HCT116 (cell line): ENCODE measurements at regions not wholly inside any gene's neighbourhood (a gene's known extent, or its start where the extent isn't known, plus 50 kb on each side); places are given as distances from the start of the nearest gene placed in this dataset.

Source experiments
- ATAC-seq: fragments of 200-7000 bp; cut with Tn5 transposase; 2 replicates; pipeline ENCODE4 v1.9.1; 2020; ENCODE audit warnings: mild to moderate bottlenecking, moderate library complexity
- BruUV-seq: library from RNA; stranded (reverse); fragments of 400-500 nt; replicated peaks from 2 replicates; lab custom pipeline; 2021; lab: Mats Ljungman, UMichigan
- CTCF ChIA-PET: fragments of 300-600 bp; sonication (Branson Sonifier 250); formaldehyde crosslinking; loops from one replicate; lab custom pipeline; 2021; ENCODE audit warnings: antibody characterized with exemption; lab: Charles Lee
- POLR2A ChIA-PET: fragments of 300-600, 350-600 bp; sonication (Branson Sonifier 250); formaldehyde crosslinking; loops from one replicate; lab custom pipeline; 2021; ENCODE audit warnings: antibody characterized with exemption; lab: Charles Lee
- RAD21 ChIA-PET, 2 experiments: fragments of 300-600 bp; sonication (Branson Sonifier 250); formaldehyde crosslinking; loops; one replicate each; lab custom pipeline; 2023; ENCODE audit warnings: low total read pairs in 2 of 2; ENCODE audit not compliant: uncharacterized antibody in 2 of 2, unreplicated experiment in 2 of 2, low non-redundant PET in 1 of 2; lab: Charles Lee
- DNase-seq: peaks from one replicate; pipeline ENCODE4 v3.0.0-alpha.2; 2010; ENCODE audit warnings: low read depth, low spot score
- H2AFZ ChIP-seq: fragments of 200-600 bp; shearing (Covaris generic), sonication (generic); 2 replicates; pipeline ENCODE4 v1.6.1; 2017; ENCODE audit warnings: low read depth, mixed run types, mixed read lengths, antibody characterized with exemption, low read length; ENCODE audit not compliant: poor library complexity, severe bottlenecking
- H3K27ac ChIP-seq: 2 replicates; pipeline ENCODE4 v1.5.1; 2012; ENCODE audit warnings: low read depth, low read length
- H3K27me3 ChIP-seq: fragments of 200-600 bp; sonication (generic); 2 replicates; pipeline ENCODE4 v1.6.1; 2016; ENCODE audit warnings: mixed run types, low read length, mixed read lengths; ENCODE audit not compliant: insufficient read depth
- H3K36me3 ChIP-seq, 2 experiments: fragments of 200-500 bp in 1 of 2; fragments of 200-600 bp in 1 of 2; sonication (Bioruptor generic) in 1 of 2; sonication (generic) in 1 of 2; 2 replicates each; pipeline versions ENCODE4 v1.5.1 to v1.6.1; 2014 to 2016; ENCODE audit warnings: low read length in 2 of 2, inconsistent platforms in 1 of 2, mixed read lengths in 1 of 2, mixed run types in 1 of 2; ENCODE audit not compliant: insufficient read depth in 2 of 2, control insufficient read depth in 1 of 2
- H3K4me1 ChIP-seq, 2 experiments: fragments of 200-600 bp in 1 of 2; sonication (generic) in 1 of 2; 2 replicates each; pipeline versions ENCODE4 v1.5.1 to v1.6.1; 2012 to 2017; ENCODE audit warnings: low read length in 2 of 2, inconsistent platforms in 1 of 2, mild to moderate bottlenecking in 1 of 2, mixed read lengths in 1 of 2, mixed run types in 1 of 2, moderate library complexity in 1 of 2; ENCODE audit not compliant: insufficient read depth in 2 of 2, control insufficient read depth in 1 of 2
- H3K4me2 ChIP-seq: fragments of 200-600 bp; sonication (generic); 2 replicates; pipeline ENCODE4 v1.6.1; 2017; ENCODE audit warnings: mixed run types, low read length, mixed read lengths
- H3K4me3 ChIP-seq, 2 experiments: fragments of 200-600 bp in 1 of 2; sonication (generic) in 1 of 2; replicated peaks in 1 of 2; 2 replicates each; pipeline ENCODE4 v1.5.1; 2011 to 2016; ENCODE audit warnings: low read length in 2 of 2, control low read depth in 1 of 2, low read depth in 1 of 2, mild to moderate bottlenecking in 1 of 2, mixed read lengths in 1 of 2, mixed run types in 1 of 2
- H3K79me2 ChIP-seq: fragments of 200-600 bp; sonication (generic); 2 replicates; pipeline ENCODE4 v1.6.1; 2017; ENCODE audit warnings: mild to moderate bottlenecking, mixed run types, low read length, moderate library complexity, mixed read lengths; ENCODE audit not compliant: insufficient read depth
- H3K9ac ChIP-seq: fragments of 200-600 bp; sonication (generic); 2 replicates; pipeline ENCODE4 v1.6.1; 2016; ENCODE audit warnings: low read length, mixed read lengths
- H3K9me2 ChIP-seq: fragments of 200-600 bp; sonication (generic), shearing (Covaris generic); 2 replicates; pipeline ENCODE4 v1.6.1; 2017; ENCODE audit warnings: mixed run types, mild to moderate bottlenecking, moderate library complexity; ENCODE audit not compliant: insufficient read depth
- H3K9me3 ChIP-seq, 2 experiments: fragments of 200-500 bp in 1 of 2; fragments of 200-600 bp in 1 of 2; sonication (Bioruptor generic) in 1 of 2; sonication (generic) in 1 of 2; 2 replicates each; pipeline ENCODE4 v1.6.1; 2014 to 2017; ENCODE audit warnings: low read length in 2 of 2, mixed read lengths in 2 of 2, inconsistent platforms in 1 of 2, low read depth in 1 of 2, mild to moderate bottlenecking in 1 of 2, mixed run types in 1 of 2, moderate library complexity in 1 of 2; ENCODE audit not compliant: control insufficient read depth in 1 of 2, insufficient read depth in 1 of 2
- H4K20me1 ChIP-seq: fragments of 200-600 bp; sonication (generic), shearing (Covaris generic); 2 replicates; pipeline ENCODE4 v1.6.1; 2017; ENCODE audit warnings: mixed run types, mild to moderate bottlenecking, moderate library complexity; ENCODE audit not compliant: insufficient read depth
- CBX3 ChIP-seq: IDR thresholded peaks from 2 replicates; pipeline ENCODE4 v1.6.1; 2012; ENCODE audit warnings: low read depth
- CEBPB ChIP-seq: IDR thresholded peaks from 2 replicates; pipeline ENCODE4 v1.6.1; 2012; ENCODE audit warnings: low read depth
- EGR1 ChIP-seq: IDR thresholded peaks from 2 replicates; pipeline ENCODE4 v1.6.1; 2012; ENCODE audit warnings: low read depth
- ELF1 ChIP-seq: IDR thresholded peaks from 2 replicates; pipeline ENCODE4 v1.6.1; 2012; ENCODE audit warnings: low read depth, borderline replicate concordance
- EZH2phosphoT487 ChIP-seq: fragments of 200-600 bp; IDR thresholded peaks from 2 replicates; pipeline ENCODE4 v1.6.1; 2018; ENCODE audit warnings: antibody characterized with exemption, borderline replicate concordance
- JUND ChIP-seq: IDR thresholded peaks from 2 replicates; pipeline ENCODE4 v1.6.1; 2012
- POLR2A ChIP-seq: IDR thresholded peaks from 2 replicates; pipeline ENCODE4 v1.7.0; 2011; ENCODE audit warnings: borderline replicate concordance; ENCODE audit not compliant: insufficient read depth, insufficient read length; ENCODE audit errors: extremely low read depth
- RAD21 ChIP-seq: IDR thresholded peaks from 2 replicates; pipeline ENCODE4 v1.6.1; 2012; ENCODE audit warnings: low read depth, mild to moderate bottlenecking
- SRF ChIP-seq: IDR thresholded peaks from 2 replicates; pipeline ENCODE4 v1.6.1; 2012; ENCODE audit warnings: low read depth
- ZBTB33 ChIP-seq: IDR thresholded peaks from 2 replicates; pipeline ENCODE4 v1.6.1; 2011; ENCODE audit warnings: mild to moderate bottlenecking, low read length, moderate library complexity; ENCODE audit not compliant: insufficient replicate concordance; ENCODE audit errors: extremely low read depth
- ZNF274 ChIP-seq: fragments of 200-500 bp; sonication (Bioruptor generic); IDR thresholded peaks from 2 replicates; pipeline ENCODE4 v1.6.1; 2014; ENCODE audit warnings: mild to moderate bottlenecking, low read depth, low read length, inconsistent platforms
- intact Hi-C: fragments of 100-400 bp; cut with micrococcal nuclease; formaldehyde crosslinking; loops from 2 replicates; pipeline ENCODE4 v1.10.0; 2022
- TF ChIP-seq, protein P1 (sequence below): IDR thresholded peaks from 2 replicates; pipeline ENCODE4 v1.6.1; 2012; ENCODE audit warnings: low read depth
- TF ChIP-seq, protein P2 (sequence below): IDR thresholded peaks from 2 replicates; pipeline ENCODE4 v1.6.1; 2012
- TF ChIP-seq, protein P3 (sequence below): IDR thresholded peaks from 2 replicates; pipeline ENCODE4 v1.6.1; 2012

DNA sequence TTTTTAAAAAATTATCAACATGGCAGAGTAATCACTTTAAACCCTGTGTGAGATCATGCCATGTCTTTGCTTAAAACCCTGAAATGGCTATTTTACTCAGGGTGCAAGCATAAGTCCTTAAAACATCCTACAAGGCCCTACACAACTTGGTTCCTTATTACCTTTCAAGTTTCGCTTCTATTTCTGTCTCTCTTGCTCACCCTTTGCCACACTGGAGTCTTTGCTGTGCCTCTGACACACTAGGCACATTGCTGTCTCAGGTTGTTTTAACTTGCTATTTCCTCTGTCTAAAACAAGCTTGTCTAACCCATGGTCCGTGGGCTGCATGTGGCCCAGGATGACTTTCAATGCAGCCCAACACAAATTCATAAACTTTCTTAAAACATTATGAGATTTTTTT is 55.6 kb downstream of the KIAA0408 start:
- Histone ChIP-seq H3K4me3 (no peak overlapping the region), H3K9ac (no peak overlapping the region), H3K9me2 (no peaks in the 10 kb centered on the region), H4K20me1 (no peaks in the 10 kb centered on the region), H3K9me3 (no peaks in the 10 kb centered on the region), H3K36me3 (no peaks in the 10 kb centered on the region), H3K4me2 (no peak overlapping the region), H3K79me2 (no peaks in the 10 kb centered on the region), H3K27ac (no peak overlapping the region), H2AFZ (no peak overlapping the region), H3K27me3 (no peaks in the 10 kb centered on the region), H3K4me1 (no peaks in the 10 kb centered on the region)
- CTCF ChIA-PET: no interaction called here
- DNase-seq (no peak), ATAC-seq (no peak)
- RAD21 ChIA-PET: no interaction called here
- no TSS peak for BruUV-seq
- intact Hi-C loops: no loop called here
- POLR2A ChIA-PET: no interaction called here
- TF ChIP-seq JUND: no peak
- no peak for TF ChIP-seq EZH2phosphoT487
- TF ChIP-seq ZBTB33: no peak
- no peak for TF ChIP-seq SRF
- no peak for TF ChIP-seq RAD21
- TF ChIP-seq, protein P1, sequence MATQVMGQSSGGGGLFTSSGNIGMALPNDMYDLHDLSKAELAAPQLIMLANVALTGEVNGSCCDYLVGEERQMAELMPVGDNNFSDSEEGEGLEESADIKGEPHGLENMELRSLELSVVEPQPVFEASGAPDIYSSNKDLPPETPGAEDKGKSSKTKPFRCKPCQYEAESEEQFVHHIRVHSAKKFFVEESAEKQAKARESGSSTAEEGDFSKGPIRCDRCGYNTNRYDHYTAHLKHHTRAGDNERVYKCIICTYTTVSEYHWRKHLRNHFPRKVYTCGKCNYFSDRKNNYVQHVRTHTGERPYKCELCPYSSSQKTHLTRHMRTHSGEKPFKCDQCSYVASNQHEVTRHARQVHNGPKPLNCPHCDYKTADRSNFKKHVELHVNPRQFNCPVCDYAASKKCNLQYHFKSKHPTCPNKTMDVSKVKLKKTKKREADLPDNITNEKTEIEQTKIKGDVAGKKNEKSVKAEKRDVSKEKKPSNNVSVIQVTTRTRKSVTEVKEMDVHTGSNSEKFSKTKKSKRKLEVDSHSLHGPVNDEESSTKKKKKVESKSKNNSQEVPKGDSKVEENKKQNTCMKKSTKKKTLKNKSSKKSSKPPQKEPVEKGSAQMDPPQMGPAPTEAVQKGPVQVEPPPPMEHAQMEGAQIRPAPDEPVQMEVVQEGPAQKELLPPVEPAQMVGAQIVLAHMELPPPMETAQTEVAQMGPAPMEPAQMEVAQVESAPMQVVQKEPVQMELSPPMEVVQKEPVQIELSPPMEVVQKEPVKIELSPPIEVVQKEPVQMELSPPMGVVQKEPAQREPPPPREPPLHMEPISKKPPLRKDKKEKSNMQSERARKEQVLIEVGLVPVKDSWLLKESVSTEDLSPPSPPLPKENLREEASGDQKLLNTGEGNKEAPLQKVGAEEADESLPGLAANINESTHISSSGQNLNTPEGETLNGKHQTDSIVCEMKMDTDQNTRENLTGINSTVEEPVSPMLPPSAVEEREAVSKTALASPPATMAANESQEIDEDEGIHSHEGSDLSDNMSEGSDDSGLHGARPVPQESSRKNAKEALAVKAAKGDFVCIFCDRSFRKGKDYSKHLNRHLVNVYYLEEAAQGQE: no peak
- TF ChIP-seq, protein P2, sequence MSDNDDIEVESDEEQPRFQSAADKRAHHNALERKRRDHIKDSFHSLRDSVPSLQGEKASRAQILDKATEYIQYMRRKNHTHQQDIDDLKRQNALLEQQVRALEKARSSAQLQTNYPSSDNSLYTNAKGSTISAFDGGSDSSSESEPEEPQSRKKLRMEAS: no peak
- TF ChIP-seq EGR1: no peak
- no peak for TF ChIP-seq CEBPB
- TF ChIP-seq POLR2A: no peak
- no peak for TF ChIP-seq ZNF274
- no peak for TF ChIP-seq CBX3
- no peak for TF ChIP-seq ELF1
- TF ChIP-seq, protein P3, sequence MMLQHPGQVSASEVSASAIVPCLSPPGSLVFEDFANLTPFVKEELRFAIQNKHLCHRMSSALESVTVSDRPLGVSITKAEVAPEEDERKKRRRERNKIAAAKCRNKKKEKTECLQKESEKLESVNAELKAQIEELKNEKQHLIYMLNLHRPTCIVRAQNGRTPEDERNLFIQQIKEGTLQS: no peak
